Gastrocnemius medialis (tissue), 4 donors: ENCODE measurements at regions not wholly inside any gene's neighbourhood (a gene's known extent, or its start where the extent isn't known, plus 50 kb on each side); places are given as distances from the start of the nearest gene placed in this dataset.

Experiments
- POLR2A ChIP-seq, 2 donors: fragments of 450-650 bp; IDR thresholded peaks; one replicate each; pipeline ENCODE4 v1.6.1; 2017; ENCODE audit warnings: antibody characterized with exemption in 2 of 2, mild to moderate bottlenecking in 2 of 2, moderate library complexity in 2 of 2
- TF ChIP-seq, protein P1 (sequence below), 5 experiments: fragments of 450-650 bp in 3 of 5; fragments of 200-600 bp in 2 of 5; sonication (generic) in 2 of 5; IDR thresholded peaks in 4 of 5; conservative IDR thresholded peaks in 1 of 5; 1 replicate in 4 of 5; 2 replicates in 1 of 5; pipeline ENCODE4 v1.5.1; 2016 to 2019; ENCODE audit warnings: antibody characterized with exemption in 5 of 5, mild to moderate bottlenecking in 3 of 5, moderate library complexity in 3 of 5

DNA sequence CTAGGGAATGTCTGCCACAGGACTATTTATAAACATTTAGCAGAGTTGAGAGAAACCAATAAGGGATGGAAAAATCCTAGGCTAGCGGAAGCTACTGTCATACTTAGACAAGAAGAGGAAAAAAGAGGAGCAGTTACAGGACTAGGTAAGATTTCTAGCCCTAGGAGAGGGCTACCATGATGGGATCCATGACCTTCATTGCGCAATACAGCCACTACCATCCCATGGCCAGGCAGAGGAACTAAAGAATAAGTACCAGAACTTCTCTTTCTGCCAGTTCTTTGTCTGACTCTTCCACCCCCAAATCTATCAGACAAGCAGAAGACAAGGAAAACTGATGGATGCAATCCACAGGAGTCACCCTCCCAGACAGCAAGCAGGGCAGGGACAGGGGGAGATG, 417.0 kb upstream of the CHST9 start:
- TF ChIP-seq, protein P1, sequence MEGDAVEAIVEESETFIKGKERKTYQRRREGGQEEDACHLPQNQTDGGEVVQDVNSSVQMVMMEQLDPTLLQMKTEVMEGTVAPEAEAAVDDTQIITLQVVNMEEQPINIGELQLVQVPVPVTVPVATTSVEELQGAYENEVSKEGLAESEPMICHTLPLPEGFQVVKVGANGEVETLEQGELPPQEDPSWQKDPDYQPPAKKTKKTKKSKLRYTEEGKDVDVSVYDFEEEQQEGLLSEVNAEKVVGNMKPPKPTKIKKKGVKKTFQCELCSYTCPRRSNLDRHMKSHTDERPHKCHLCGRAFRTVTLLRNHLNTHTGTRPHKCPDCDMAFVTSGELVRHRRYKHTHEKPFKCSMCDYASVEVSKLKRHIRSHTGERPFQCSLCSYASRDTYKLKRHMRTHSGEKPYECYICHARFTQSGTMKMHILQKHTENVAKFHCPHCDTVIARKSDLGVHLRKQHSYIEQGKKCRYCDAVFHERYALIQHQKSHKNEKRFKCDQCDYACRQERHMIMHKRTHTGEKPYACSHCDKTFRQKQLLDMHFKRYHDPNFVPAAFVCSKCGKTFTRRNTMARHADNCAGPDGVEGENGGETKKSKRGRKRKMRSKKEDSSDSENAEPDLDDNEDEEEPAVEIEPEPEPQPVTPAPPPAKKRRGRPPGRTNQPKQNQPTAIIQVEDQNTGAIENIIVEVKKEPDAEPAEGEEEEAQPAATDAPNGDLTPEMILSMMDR (IDR thresholded peaks at IDR 0.05 in 4 of 5, conservative IDR thresholded peaks at IDR 0.05 in 1 of 5), result no peak
- TF ChIP-seq POLR2A (IDR thresholded peaks at IDR 0.05), result no peak
